ENCODE measurements at regions not wholly inside any gene's neighbourhood (a gene's known extent, or its start where the extent isn't known, plus 50 kb on each side); places are given as distances from the start of the nearest gene placed in this dataset.

DNA sequence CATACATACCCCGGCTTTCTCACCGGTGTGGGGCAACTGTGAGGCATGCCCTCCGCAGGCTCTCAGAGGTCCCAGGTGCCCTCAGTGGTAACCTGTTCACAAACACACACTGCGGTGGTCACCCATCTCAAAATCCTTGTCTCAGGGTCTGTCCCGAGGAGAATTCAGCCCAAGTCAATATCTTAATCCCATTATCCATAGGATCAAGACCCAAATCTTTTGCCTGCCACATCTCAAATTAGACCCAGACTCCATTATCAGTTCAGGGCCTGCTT, 140.8 kb downstream of the CDC5L start:
- TF ChIP-seq, protein P1, sequence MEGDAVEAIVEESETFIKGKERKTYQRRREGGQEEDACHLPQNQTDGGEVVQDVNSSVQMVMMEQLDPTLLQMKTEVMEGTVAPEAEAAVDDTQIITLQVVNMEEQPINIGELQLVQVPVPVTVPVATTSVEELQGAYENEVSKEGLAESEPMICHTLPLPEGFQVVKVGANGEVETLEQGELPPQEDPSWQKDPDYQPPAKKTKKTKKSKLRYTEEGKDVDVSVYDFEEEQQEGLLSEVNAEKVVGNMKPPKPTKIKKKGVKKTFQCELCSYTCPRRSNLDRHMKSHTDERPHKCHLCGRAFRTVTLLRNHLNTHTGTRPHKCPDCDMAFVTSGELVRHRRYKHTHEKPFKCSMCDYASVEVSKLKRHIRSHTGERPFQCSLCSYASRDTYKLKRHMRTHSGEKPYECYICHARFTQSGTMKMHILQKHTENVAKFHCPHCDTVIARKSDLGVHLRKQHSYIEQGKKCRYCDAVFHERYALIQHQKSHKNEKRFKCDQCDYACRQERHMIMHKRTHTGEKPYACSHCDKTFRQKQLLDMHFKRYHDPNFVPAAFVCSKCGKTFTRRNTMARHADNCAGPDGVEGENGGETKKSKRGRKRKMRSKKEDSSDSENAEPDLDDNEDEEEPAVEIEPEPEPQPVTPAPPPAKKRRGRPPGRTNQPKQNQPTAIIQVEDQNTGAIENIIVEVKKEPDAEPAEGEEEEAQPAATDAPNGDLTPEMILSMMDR (IDR thresholded peaks at IDR 0.05) = no peak
- peaks cover 22% of the 10 kb centered on the region for H3K27me3 Mint-ChIP-seq
- CTCF ChIA-PET = no interaction called here

GRCh38 chr6:44528716-44529115, 141.2 kb downstream of the CDC5L start:
- ATAC-seq (ENCODE audit: low read depth) (no peak), DNase-seq (no peak)
- H3K36me3 Mint-ChIP-seq (ENCODE audit: low read depth) = no peaks in the 10 kb centered on the region
- CTCF ChIA-PET = no interaction called here
- no peak overlapping the region for H3K4me3 Mint-ChIP-seq
- TF ChIP-seq, protein P1 (IDR thresholded peaks at IDR 0.05) = no peak
- no peaks in the 10 kb centered on the region for H3K9me3 Mint-ChIP-seq
- intact Hi-C loops (cut with micrococcal nuclease) = no loop called here
- peaks cover 22% of the 10 kb centered on the region for H3K27me3 Mint-ChIP-seq
- no peaks in the 10 kb centered on the region for H3K4me1 Mint-ChIP-seq
- no peak overlapping the region for H3K27ac Mint-ChIP-seq
- POLR2A ChIA-PET = no interaction called here

More for the DNA sequence above, 140.8 kb downstream of the CDC5L start:
- Mint-ChIP-seq H3K4me3 (no peak overlapping the region), H3K27ac (no peak overlapping the region), H3K9me3 (no peaks in the 10 kb centered on the region), H3K4me1 (no peaks in the 10 kb centered on the region), H3K36me3 (ENCODE audit: low read depth) (no peaks in the 10 kb centered on the region)
- POLR2A ChIA-PET = no interaction called here
- no peak for ATAC-seq (ENCODE audit: low read depth)
- no peak for DNase-seq
- intact Hi-C loops (cut with micrococcal nuclease) = no loop called here

DNA sequence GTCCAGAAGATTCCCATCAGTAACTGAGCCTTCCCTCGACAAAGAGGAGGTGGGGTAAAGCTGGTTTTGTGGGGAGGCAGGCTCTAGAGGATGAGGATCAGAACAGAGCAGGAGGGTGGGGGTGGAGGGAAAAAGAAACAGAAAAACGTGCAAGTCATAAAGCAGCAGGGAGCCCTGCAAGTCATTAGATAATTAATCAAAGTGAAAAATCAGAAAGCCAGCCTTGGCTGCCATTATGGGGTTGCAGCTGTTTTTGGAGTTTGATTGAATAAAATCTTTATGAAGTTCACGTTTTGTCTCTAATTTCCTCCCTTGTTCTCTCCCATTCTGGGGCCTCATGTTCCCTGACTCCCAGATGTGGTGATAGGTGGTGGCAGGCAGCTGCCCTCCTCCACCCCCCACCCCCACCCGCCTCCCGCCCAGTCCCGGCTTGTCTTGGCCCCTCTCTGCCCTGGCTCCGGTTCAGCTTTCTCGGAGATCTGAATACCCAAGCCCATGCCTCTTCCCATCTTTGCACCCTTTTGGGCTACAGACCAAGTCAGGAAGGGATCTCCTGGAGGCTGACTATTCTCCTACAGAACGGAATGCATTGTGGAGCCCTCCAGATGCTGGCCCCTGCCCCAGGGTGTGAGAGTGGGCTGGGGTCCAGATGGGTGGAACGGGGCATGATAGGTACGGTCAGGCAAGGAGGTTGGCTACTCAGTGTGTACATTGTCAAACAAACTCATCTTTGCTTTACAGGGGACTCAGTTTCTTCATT, 141.8 kb downstream of the CDC5L start:
- TF ChIP-seq, protein P1 (IDR thresholded peaks at IDR 0.05) = no peak
- ChIA-PET CTCF (no interaction called here), POLR2A (no interaction called here)
- DNase-seq (no peak), ATAC-seq (ENCODE audit: low read depth) (no peak)
- peaks cover 22% of the 10 kb centered on the region for H3K27me3 Mint-ChIP-seq
- H3K4me1 Mint-ChIP-seq = no peaks in the 10 kb centered on the region
- no peaks in the 10 kb centered on the region for H3K36me3 Mint-ChIP-seq (ENCODE audit: low read depth)
- intact Hi-C loops (cut with micrococcal nuclease) = no loop called here
- no peak overlapping the region for H3K27ac Mint-ChIP-seq
- H3K4me3 Mint-ChIP-seq = no peak overlapping the region
- no peaks in the 10 kb centered on the region for H3K9me3 Mint-ChIP-seq

DNA sequence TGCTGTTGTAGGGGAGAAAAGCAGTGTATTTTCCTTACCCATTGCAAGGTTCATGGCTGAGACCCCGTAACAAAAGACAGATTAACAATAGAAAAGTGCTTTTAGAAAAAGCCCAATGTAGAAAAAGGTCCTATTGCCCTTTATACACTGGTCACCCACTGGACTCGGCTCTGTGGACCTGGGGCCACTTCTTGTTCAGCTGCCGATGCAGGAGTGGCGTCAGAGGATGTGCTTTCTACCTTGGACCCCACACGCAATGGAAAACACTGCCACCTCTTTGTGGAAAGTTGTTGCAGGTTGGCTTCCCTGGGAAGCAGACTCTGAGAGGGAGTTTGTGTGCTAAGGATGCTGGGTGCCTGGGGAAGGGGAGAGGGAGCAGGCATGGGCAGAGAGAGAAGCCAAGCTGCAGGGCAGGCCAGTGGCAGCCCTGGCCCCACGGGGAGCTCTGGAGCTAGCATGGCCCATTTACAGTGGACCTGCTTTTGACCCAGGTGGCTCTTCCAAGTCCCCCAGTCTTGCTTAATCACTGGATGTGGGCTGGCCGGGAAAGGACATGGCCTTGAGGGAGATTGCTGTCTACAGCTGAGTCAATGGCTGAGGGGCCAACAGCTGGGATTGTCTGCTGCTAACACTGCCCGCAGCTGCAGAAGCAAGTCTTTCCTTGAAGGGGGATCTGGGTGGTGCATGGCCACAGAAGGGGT, 142.9 kb downstream of the CDC5L start:
- TF ChIP-seq, protein P1 (IDR thresholded peaks at IDR 0.05) = no peak
- Mint-ChIP-seq H3K27ac (no peak overlapping the region), H3K4me1 (no peaks in the 10 kb centered on the region), H3K36me3 (ENCODE audit: low read depth) (no peaks in the 10 kb centered on the region), H3K4me3 (no peak overlapping the region), H3K27me3 (peaks cover 19% of the 10 kb centered on the region), H3K9me3 (no peaks in the 10 kb centered on the region)
- intact Hi-C loops (cut with micrococcal nuclease) = no loop called here
- CTCF ChIA-PET = no interaction called here
- ATAC-seq (ENCODE audit: low read depth) = no peak
- no peak for DNase-seq
- POLR2A ChIA-PET = no interaction called here

DNA sequence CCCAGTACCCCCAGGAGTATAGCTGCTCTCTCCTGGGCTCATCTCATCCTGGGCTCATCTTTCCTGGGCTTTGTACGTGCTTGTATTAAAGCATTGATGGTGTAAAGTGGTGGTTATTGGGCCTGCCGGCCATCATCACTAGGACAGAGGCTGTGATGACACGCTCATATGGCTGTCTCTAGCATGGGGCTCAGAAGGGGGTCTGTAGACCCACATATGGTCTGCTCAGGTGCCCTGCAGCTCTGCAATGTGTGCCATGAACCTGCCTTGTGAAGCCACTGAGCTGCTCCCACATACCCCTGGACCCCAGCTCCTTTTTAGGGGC, 143.4 kb downstream of the CDC5L start:
- Mint-ChIP-seq H3K27ac (no peak overlapping the region), H3K36me3 (ENCODE audit: low read depth) (no peaks in the 10 kb centered on the region), H3K9me3 (no peaks in the 10 kb centered on the region), H3K4me1 (no peaks in the 10 kb centered on the region), H3K27me3 (peaks cover 16% of the 10 kb centered on the region), H3K4me3 (no peak overlapping the region)
- no peak for DNase-seq
- TF ChIP-seq, protein P1 (IDR thresholded peaks at IDR 0.05) = no peak
- ATAC-seq (ENCODE audit: low read depth) = no peak
- intact Hi-C loops (cut with micrococcal nuclease) = no loop called here
- ChIA-PET POLR2A (no interaction called here), CTCF (no interaction called here)
